NCI-H2107 treated with DMSO at 0.1 percent for 48 hours (cell line): ENCODE measurements at regions not wholly inside any gene's neighbourhood (a gene's known extent, or its start where the extent isn't known, plus 50 kb on each side); places are given as distances from the start of the nearest gene placed in this dataset.
"Not testable (repeated sequence)": the region's sequence is repeated elsewhere in the genome, so short reads cannot be mapped to it uniquely, and the experiment has no call there.

Experiments
- DNase-seq: peaks from one replicate; lab custom pipeline; 2025; ENCODE audit not compliant: unreplicated experiment; lab: John Stamatoyannopoulos, UW

- DNase-seq, result no peak
Measured at GRCh38 chr12:131287015-131287937, 333.6 kb downstream of the ADGRD1 start.

GRCh38 chr12:131287938-131288764, 334.4 kb downstream of the ADGRD1 start:
- DNase-seq, result no peak

GRCh38 chr12:131288765-131289695, 335.3 kb downstream of the ADGRD1 start:
- DNase-seq, result not testable (repeated sequence)

GRCh38 chr12:131289807-131290206, 336.1 kb downstream of the ADGRD1 start:
- DNase-seq, result not testable (repeated sequence)

GRCh38 chr12:131290255-131290959, 336.7 kb downstream of the ADGRD1 start:
- no peak for DNase-seq

GRCh38 chr12:131293071-131294015, 339.6 kb downstream of the ADGRD1 start:
- not testable (repeated sequence) for DNase-seq

- not testable (repeated sequence) for DNase-seq
Measured at GRCh38 chr12:131294716-131295115, 341.0 kb downstream of the ADGRD1 start.

- DNase-seq, result not testable (repeated sequence)
Measured at GRCh38 chr12:131295117-131295516, 341.4 kb downstream of the ADGRD1 start.

- DNase-seq, result not testable (repeated sequence)
Measured at GRCh38 chr12:131295559-131295958, 341.9 kb downstream of the ADGRD1 start.

GRCh38 chr12:131296136-131296535, 342.4 kb downstream of the ADGRD1 start:
- DNase-seq, result not testable (repeated sequence)

- not testable (repeated sequence) for DNase-seq
Measured at GRCh38 chr12:131296651-131297050, 342.9 kb downstream of the ADGRD1 start.

GRCh38 chr12:131298526-131299369, 345.0 kb downstream of the ADGRD1 start:
- DNase-seq, result not testable (repeated sequence)

GRCh38 chr12:131299370-131299701, 345.6 kb downstream of the ADGRD1 start:
- not testable (repeated sequence) for DNase-seq

GRCh38 chr12:131303576-131303975, 349.9 kb downstream of the ADGRD1 start:
- not testable (repeated sequence) for DNase-seq

- DNase-seq, result not testable (repeated sequence)
Measured at GRCh38 chr12:131304642-131305041, 350.9 kb downstream of the ADGRD1 start.

- DNase-seq, result no peak
Measured at GRCh38 chr12:131309700-131310099, 356.0 kb downstream of the ADGRD1 start.

- DNase-seq, result not testable (repeated sequence)
Measured at GRCh38 chr12:131310227-131310969, 356.7 kb downstream of the ADGRD1 start.
